GM23248 (cell line): ENCODE measurements at regions not wholly inside any gene's neighbourhood (a gene's known extent, or its start where the extent isn't known, plus 50 kb on each side); places are given as distances from the start of the nearest gene placed in this dataset.
"Not testable (repeated sequence)": the region's sequence is repeated elsewhere in the genome, so short reads cannot be mapped to it uniquely, and the experiment has no call there.

Source experiments
- EZH2 ChIP-seq: fragments of 200-600 bp; sonication (generic); IDR thresholded peaks from 2 replicates; pipeline ENCODE4 v1.6.1; 2018; ENCODE audit warnings: antibody characterized with exemption, mild to moderate bottlenecking; ENCODE audit not compliant: insufficient read depth, poor library complexity, severe bottlenecking
- EZH2phosphoT487 ChIP-seq: fragments of 200-600 bp; sonication (generic); IDR thresholded peaks from 2 replicates; pipeline ENCODE4 v1.6.1; 2018; ENCODE audit warnings: antibody characterized with exemption, moderate library complexity, mild to moderate bottlenecking, low read depth; ENCODE audit not compliant: insufficient read depth

GRCh38 chr3:84734731-84735130, 224.1 kb upstream of the CADM2 start:
- TF ChIP-seq EZH2, EZH2phosphoT487: not testable (repeated sequence)
